Ascending aorta (tissue), 2 donors: ENCODE measurements at regions not wholly inside any gene's neighbourhood (a gene's known extent, or its start where the extent isn't known, plus 50 kb on each side); places are given as distances from the start of the nearest gene placed in this dataset.

Experiments
- DNase-seq, 2 donors: peaks; one replicate each; pipeline ENCODE4 v3.0.0-alpha.2; 2019; ENCODE audit warnings: low spot score in 2 of 2
- H3K27ac ChIP-seq, 2 donors: fragments of 200-600 bp; sonication (generic); one replicate each; pipeline ENCODE4 v1.5.1; 2016 to 2017; ENCODE audit warnings: mild to moderate bottlenecking in 1 of 2
- H3K27me3 ChIP-seq: fragments of 200-600 bp; sonication (generic); one replicate; pipeline ENCODE4 v1.5.1; 2017
- H3K36me3 ChIP-seq, 2 donors: fragments of 200-600 bp; sonication (generic); one replicate each; pipeline ENCODE4 v1.5.1; 2016
- H3K4me1 ChIP-seq, 2 donors: fragments of 200-600 bp; sonication (generic); one replicate each; pipeline ENCODE4 v1.5.1; 2016 to 2017; ENCODE audit warnings: mild to moderate bottlenecking in 1 of 2
- H3K4me3 ChIP-seq, 2 donors: fragments of 200-600 bp; sonication (generic); one replicate each; pipeline ENCODE4 v1.5.1; 2016 to 2017; ENCODE audit warnings: mild to moderate bottlenecking in 1 of 2
- H3K9me3 ChIP-seq, 2 donors: fragments of 200-600 bp; sonication (generic); one replicate each; pipeline ENCODE4 v1.5.1; 2016
- intact Hi-C: fragments of 100-400 bp; cut with DNase I; formaldehyde crosslinking; loops from one replicate; pipeline ENCODE4 v1.15.1; 2023
- TF ChIP-seq, protein P1 (sequence below), 3 experiments: fragments of 200-600 bp in 2 of 3; fragments of 450-650 bp in 1 of 3; sonication (generic) in 2 of 3; IDR thresholded peaks; one replicate each; pipeline ENCODE4 v1.5.1; 2016 to 2019; ENCODE audit warnings: antibody characterized with exemption in 3 of 3, mild to moderate bottlenecking in 1 of 3, moderate library complexity in 1 of 3

DNA sequence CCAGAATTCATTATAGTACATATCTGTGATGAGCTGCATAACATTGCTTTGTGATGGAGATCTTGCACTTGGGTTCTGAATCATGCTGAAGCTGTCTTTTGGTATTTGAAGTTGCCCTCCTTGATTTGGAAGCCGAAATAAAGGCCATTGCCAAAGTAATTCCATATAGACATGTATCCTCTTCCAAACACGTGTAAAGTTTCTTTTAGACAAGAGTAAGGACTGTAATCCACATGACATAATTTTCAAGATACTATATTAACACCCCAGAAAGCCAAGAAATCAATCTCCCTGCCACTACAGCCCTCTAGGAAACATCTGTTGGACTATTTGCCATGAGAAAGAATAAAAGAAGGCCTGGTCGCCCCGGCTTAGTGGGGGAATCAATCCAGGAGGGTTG, 754.2 kb downstream of the FGF9 start:
- Histone ChIP-seq H3K9me3 (no peaks in the 10 kb centered on the region), H3K27me3 (no peaks in the 10 kb centered on the region), H3K4me3 (no peak overlapping the region), H3K36me3 (no peaks in the 10 kb centered on the region), H3K4me1 (no peaks in the 10 kb centered on the region), H3K27ac (no peak overlapping the region)
- TF ChIP-seq, protein P1, sequence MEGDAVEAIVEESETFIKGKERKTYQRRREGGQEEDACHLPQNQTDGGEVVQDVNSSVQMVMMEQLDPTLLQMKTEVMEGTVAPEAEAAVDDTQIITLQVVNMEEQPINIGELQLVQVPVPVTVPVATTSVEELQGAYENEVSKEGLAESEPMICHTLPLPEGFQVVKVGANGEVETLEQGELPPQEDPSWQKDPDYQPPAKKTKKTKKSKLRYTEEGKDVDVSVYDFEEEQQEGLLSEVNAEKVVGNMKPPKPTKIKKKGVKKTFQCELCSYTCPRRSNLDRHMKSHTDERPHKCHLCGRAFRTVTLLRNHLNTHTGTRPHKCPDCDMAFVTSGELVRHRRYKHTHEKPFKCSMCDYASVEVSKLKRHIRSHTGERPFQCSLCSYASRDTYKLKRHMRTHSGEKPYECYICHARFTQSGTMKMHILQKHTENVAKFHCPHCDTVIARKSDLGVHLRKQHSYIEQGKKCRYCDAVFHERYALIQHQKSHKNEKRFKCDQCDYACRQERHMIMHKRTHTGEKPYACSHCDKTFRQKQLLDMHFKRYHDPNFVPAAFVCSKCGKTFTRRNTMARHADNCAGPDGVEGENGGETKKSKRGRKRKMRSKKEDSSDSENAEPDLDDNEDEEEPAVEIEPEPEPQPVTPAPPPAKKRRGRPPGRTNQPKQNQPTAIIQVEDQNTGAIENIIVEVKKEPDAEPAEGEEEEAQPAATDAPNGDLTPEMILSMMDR (IDR thresholded peaks at IDR 0.05), result no peak
- DNase-seq, result no peak
- intact Hi-C loops, result no loop called here

DNA sequence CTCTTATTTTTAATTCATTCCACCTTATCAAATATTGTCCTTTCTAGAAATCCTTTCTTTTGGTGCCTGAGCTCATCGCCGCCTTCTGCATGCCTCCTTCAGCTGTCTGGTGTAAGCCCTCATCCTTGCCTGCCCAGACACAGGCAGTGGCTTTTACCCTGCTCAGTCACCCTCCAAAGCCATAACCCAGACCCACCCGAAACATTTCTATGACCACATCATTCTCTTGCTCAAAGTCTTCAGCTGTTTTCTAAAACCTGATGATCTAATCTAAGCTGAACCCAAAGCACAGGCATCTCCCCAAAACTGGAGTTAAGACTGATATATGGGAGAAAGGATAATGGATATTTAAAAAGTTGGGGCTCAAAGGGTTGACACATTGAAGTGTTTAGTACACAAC, 753.7 kb upstream of the SGCG start:
- no peak overlapping the region for H3K27ac ChIP-seq

DNA sequence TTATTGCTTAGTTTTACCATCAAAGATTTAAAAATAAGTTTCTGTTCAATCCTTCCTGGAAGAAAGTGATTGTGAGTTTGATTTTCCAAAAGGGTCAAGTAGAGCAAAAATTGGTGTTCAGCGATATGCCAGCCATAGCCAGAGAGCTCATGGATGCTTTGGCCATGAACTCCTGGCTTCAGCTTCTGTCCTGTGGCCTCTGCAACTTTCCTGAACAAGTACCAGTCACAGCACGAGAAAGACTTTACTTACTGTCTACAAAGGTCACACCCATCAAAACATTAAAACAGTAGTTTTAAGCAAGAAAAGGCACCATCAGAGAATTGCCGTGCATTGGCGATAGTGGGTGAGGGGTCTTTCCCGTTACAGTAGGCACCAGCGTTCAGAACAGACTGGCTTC, 753.0 kb upstream of the SGCG start:
- TF ChIP-seq, protein P1 (IDR thresholded peaks at IDR 0.05), result no peak
- no peaks in the 10 kb centered on the region for H3K9me3 ChIP-seq
- no peaks in the 10 kb centered on the region for H3K36me3 ChIP-seq
- no peak for DNase-seq
- intact Hi-C loops, result no loop called here
- H3K27me3 ChIP-seq, result no peaks in the 10 kb centered on the region
- no peak overlapping the region for H3K27ac ChIP-seq
- no peaks in the 10 kb centered on the region for H3K4me1 ChIP-seq
- H3K4me3 ChIP-seq, result no peak overlapping the region

More for the DNA sequence above, 753.7 kb upstream of the SGCG start:
- no peaks in the 10 kb centered on the region for H3K9me3 ChIP-seq
- intact Hi-C loops, result no loop called here
- H3K36me3 ChIP-seq, result no peaks in the 10 kb centered on the region
- no peak for DNase-seq
- TF ChIP-seq, protein P1 (IDR thresholded peaks at IDR 0.05), result no peak
- H3K27me3 ChIP-seq, result no peaks in the 10 kb centered on the region
- H3K4me1 ChIP-seq, result no peaks in the 10 kb centered on the region
- H3K4me3 ChIP-seq, result no peak overlapping the region

DNA sequence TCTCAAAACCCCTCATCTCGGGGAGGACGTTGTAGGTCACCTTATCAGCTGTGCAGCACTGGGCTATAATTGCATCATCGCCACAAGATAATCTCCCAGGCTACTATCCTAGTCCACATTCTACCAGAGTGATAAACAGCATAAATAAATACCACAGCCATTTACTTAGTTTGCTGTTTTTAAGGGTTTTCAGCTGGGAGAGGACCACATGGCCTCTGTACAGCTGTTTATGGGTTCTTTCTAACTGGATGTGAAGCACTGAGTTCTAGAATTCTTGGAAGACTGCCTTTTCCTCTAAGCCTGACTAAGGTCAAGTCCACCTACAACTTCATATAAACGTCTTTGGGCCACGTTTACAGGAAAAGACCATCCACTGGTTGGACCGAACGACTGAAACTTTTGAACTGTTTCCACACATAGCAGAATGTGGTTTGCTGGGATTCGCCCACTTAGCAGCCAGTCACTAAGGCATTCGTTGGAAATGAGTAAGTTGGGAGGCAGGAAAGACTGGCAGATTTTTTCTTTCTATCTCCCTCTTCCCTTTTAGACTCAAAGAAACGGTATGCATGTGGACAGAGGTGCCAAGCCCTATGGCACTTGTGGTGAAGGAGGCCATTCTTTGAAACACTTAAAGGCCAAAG, 752.5 kb upstream of the SGCG start:
- H3K27ac ChIP-seq, result no peak overlapping the region
- TF ChIP-seq, protein P1 (IDR thresholded peaks at IDR 0.05), result no peak
- H3K27me3 ChIP-seq, result no peaks in the 10 kb centered on the region
- H3K4me3 ChIP-seq, result no peak overlapping the region
- DNase-seq, result no peak
- intact Hi-C loops, result no loop called here
- H3K9me3 ChIP-seq, result no peaks in the 10 kb centered on the region
- H3K4me1 ChIP-seq, result no peaks in the 10 kb centered on the region
- no peaks in the 10 kb centered on the region for H3K36me3 ChIP-seq

GRCh38 chr13:22432690-22433089, 748.1 kb upstream of the SGCG start:
- Histone ChIP-seq H3K36me3 (no peaks in the 10 kb centered on the region), H3K27me3 (no peaks in the 10 kb centered on the region), H3K9me3 (no peaks in the 10 kb centered on the region), H3K4me1 (no peaks in the 10 kb centered on the region), H3K4me3 (no peak overlapping the region), H3K27ac (no peak overlapping the region)
- intact Hi-C loops, result no loop called here
- TF ChIP-seq, protein P1 (IDR thresholded peaks at IDR 0.05), result no peak
- DNase-seq, result no peak
